Astrocyte of the spinal cord (primary cell): ENCODE measurements at regions not wholly inside any gene's neighbourhood (a gene's known extent, or its start where the extent isn't known, plus 50 kb on each side); places are given as distances from the start of the nearest gene placed in this dataset.
"Not testable (repeated sequence)": the region's sequence is repeated elsewhere in the genome, so short reads cannot be mapped to it uniquely, and the experiment has no call there.

Experiments
- DNase-seq: peaks from one replicate; pipeline ENCODE4 v3.0.0; 2011; ENCODE audit warnings: low read depth, low spot score
- H3K4me3 ChIP-seq: 2 replicates; pipeline ENCODE4 v1.5.1; 2011; ENCODE audit warnings: low read depth, mild to moderate bottlenecking, low read length, moderate library complexity
- in situ Hi-C: cut with HindIII; loops from 2 replicates; pipeline ENCODE4 v1.10.0; 2017; ENCODE audit warnings: low sequenced_read_pairs
- TF ChIP-seq, protein P1 (sequence below): IDR thresholded peaks from 2 replicates; pipeline ENCODE4 v1.5.1; 2012; ENCODE audit warnings: low read depth, mild to moderate bottlenecking, low read length, inconsistent platforms

GRCh38 chr1:30660241-30660640, 63.1 kb downstream of the MATN1 start:
- no peak for DNase-seq
- in situ Hi-C loops = no loop called here
- TF ChIP-seq, protein P1, sequence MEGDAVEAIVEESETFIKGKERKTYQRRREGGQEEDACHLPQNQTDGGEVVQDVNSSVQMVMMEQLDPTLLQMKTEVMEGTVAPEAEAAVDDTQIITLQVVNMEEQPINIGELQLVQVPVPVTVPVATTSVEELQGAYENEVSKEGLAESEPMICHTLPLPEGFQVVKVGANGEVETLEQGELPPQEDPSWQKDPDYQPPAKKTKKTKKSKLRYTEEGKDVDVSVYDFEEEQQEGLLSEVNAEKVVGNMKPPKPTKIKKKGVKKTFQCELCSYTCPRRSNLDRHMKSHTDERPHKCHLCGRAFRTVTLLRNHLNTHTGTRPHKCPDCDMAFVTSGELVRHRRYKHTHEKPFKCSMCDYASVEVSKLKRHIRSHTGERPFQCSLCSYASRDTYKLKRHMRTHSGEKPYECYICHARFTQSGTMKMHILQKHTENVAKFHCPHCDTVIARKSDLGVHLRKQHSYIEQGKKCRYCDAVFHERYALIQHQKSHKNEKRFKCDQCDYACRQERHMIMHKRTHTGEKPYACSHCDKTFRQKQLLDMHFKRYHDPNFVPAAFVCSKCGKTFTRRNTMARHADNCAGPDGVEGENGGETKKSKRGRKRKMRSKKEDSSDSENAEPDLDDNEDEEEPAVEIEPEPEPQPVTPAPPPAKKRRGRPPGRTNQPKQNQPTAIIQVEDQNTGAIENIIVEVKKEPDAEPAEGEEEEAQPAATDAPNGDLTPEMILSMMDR = no peak
- H3K4me3 ChIP-seq = no peak overlapping the region

DNA sequence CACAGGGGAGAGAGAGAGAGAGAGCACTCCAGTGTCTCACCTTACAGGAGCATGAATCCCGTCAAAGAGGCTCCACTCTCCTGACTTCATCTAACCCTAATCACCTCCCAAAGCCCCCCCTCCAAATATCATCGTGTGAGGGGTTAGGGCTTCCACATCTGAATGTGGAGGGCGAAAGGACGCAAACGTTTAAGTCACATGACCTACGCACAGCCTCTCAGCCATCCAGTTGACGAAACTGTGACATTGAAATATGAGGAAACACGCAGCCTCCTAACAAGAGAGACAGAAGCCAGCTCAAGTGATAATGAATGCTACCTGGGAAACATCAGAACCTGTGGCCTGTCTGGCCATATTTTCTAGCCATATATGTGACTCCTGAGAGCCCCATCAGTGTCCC, 63.7 kb downstream of the MATN1 start:
- H3K4me3 ChIP-seq = no peak overlapping the region
- TF ChIP-seq, protein P1 = no peak
- no peak for DNase-seq
- in situ Hi-C loops = no loop called here

DNA sequence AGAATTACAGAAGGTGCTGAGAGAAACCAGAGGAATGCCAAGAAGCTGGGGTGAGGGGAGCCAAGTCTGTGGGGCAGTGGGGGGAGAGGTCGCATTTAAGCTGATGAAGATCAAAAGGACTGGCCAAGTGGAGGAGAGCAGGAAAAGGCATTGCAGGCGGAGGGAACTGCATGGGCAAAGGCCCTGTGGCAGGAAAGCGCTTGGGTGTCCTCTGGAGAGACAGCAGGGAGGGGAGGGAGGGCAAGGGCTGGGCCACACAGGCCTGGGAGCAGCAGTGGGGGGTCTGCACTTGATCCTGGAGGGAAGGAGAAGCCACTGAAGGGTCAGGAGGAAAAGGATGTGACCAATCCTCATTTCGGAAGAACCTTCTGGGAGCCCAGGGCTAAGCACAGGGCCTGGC, 65.0 kb downstream of the MATN1 start:
- in situ Hi-C loops, H3K4me3 ChIP-seq, DNase-seq: not testable (repeated sequence)

DNA sequence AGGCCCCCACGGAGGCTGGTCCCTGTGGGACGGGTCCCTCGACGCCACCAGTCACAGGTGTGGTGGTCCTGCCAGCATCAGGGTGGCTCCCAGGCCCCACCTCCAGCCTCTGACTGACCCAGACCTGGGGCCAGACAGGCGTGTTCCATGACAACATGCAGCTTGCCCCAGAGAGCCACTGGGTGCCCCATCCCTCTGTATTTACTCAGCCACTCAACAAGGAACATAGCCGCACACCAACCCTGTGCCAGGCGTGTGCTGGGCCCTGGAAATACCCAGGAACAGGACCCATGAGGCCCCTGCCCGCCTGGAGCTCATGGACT, 65.4 kb downstream of the MATN1 start:
- TF ChIP-seq, protein P1 = no peak
- in situ Hi-C loops = no loop called here
- no peak overlapping the region for H3K4me3 ChIP-seq
- no peak for DNase-seq

GRCh38 chr1:30657131-30658013, 66.0 kb downstream of the MATN1 start:
- in situ Hi-C loops = no loop called here
- no peak for DNase-seq
- H3K4me3 ChIP-seq = no peak overlapping the region
- TF ChIP-seq, protein P1 = no peak

GRCh38 chr1:30656171-30656940, 67.0 kb downstream of the MATN1 start:
- no peak overlapping the region for H3K4me3 ChIP-seq
- in situ Hi-C loops = no loop called here
- DNase-seq = no peak
- TF ChIP-seq, protein P1 = no peak

DNA sequence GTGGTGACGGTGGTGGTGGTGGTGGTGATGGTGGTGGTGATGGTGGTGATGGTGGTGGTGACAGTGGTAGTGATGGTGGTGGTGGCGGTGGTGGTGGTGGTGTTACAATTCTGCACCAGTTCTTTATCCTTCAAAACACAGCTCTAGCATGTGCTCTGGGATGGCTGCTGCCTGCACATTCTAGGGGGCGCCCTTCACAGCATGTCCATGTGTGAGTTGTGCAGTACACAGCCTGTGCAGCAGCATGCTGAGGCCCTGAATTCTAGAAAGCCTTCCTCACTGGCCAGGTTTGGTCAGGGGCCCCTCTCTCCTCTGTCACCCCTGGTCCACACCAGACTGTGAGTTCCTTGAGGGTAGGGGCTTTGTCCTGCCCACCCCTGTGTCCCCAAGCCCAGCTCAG, 67.7 kb downstream of the MATN1 start:
- H3K4me3 ChIP-seq = no peak overlapping the region
- TF ChIP-seq, protein P1 = no peak
- in situ Hi-C loops = no loop called here
- no peak for DNase-seq
